Amygdala (tissue), 56 donors: ENCODE measurements at regions not wholly inside any gene's neighbourhood (a gene's known extent, or its start where the extent isn't known, plus 50 kb on each side); places are given as distances from the start of the nearest gene placed in this dataset.

Experiments
- DNase-seq, 56 donors: peaks; one replicate each; lab custom pipeline; 2025; lab: John Stamatoyannopoulos, UW

GRCh38 chr1:72705921-72706320 lies 423.6 kb upstream of the NEGR1 start:
- peak in 2 of 56 donors; percentile 0 to 1 for DNase-seq

- no peak for DNase-seq
These were observed 422.6 kb upstream of the NEGR1 start for GRCh38 chr1:72704841-72705477.

GRCh38 chr1:72697410-72697809 lies 415.1 kb upstream of the NEGR1 start:
- no peak for DNase-seq

- no peak for DNase-seq
These were observed 411.6 kb upstream of the NEGR1 start for GRCh38 chr1:72693899-72694298.

GRCh38 chr1:72693376-72693775 lies 411.0 kb upstream of the NEGR1 start:
- no peak for DNase-seq

GRCh38 chr1:72690871-72691270 lies 408.5 kb upstream of the NEGR1 start:
- DNase-seq, result no peak

- DNase-seq, result no peak
These were observed 396.3 kb upstream of the NEGR1 start for GRCh38 chr1:72678683-72679082.

- no peak for DNase-seq
These were observed 388.6 kb upstream of the NEGR1 start for GRCh38 chr1:72670902-72671301.

- DNase-seq, result no peak
These were observed 380.6 kb upstream of the NEGR1 start for GRCh38 chr1:72662918-72663317.

GRCh38 chr1:72650843-72651435 lies 368.6 kb upstream of the NEGR1 start:
- no peak for DNase-seq

GRCh38 chr1:72649991-72650390 lies 367.7 kb upstream of the NEGR1 start:
- DNase-seq, result peak in 4 of 56 donors; percentile 0 to 17 (median 5)

GRCh38 chr1:72649211-72649888 lies 367.0 kb upstream of the NEGR1 start:
- DNase-seq, result no peak

GRCh38 chr1:72648465-72648864 lies 366.1 kb upstream of the NEGR1 start:
- no peak for DNase-seq

- DNase-seq, result no peak
These were observed 360.8 kb upstream of the NEGR1 start for GRCh38 chr1:72643142-72643541.

GRCh38 chr1:72637593-72637992 lies 355.3 kb upstream of the NEGR1 start:
- DNase-seq, result no peak

- DNase-seq, result no peak
These were observed 354.3 kb upstream of the NEGR1 start for GRCh38 chr1:72636631-72637030.

- no peak for DNase-seq
These were observed 353.4 kb upstream of the NEGR1 start for GRCh38 chr1:72635719-72636118.

GRCh38 chr1:72634946-72635345 lies 352.6 kb upstream of the NEGR1 start:
- DNase-seq, result no peak

GRCh38 chr1:72631449-72631848 lies 349.1 kb upstream of the NEGR1 start:
- DNase-seq, result no peak

GRCh38 chr1:72623299-72623708 lies 341.0 kb upstream of the NEGR1 start:
- DNase-seq, result peak in 5 of 56 donors; percentile 3 to 35 (median 6)

- no peak for DNase-seq
These were observed 338.1 kb upstream of the NEGR1 start for GRCh38 chr1:72620453-72620852.

- no peak for DNase-seq
These were observed 324.0 kb upstream of the NEGR1 start for GRCh38 chr1:72606216-72606810.
